Progenitor cell of endocrine pancreas (in vitro differentiated cells): ENCODE measurements at regions not wholly inside any gene's neighbourhood (a gene's known extent, or its start where the extent isn't known, plus 50 kb on each side); places are given as distances from the start of the nearest gene placed in this dataset.

ENCODE experiments used
- DNase-seq: peaks from one replicate; pipeline ENCODE4 v3.0.0; 2021; ENCODE audit warnings: low spot score; ENCODE audit not compliant: unreplicated experiment
- H3K27ac Mint-ChIP-seq: 2 replicates; pipeline ENCODE4 v1.8.0; 2021; ENCODE audit warnings: mild to moderate bottlenecking, moderate library complexity, mixed read lengths
- H3K27me3 Mint-ChIP-seq: 2 replicates; pipeline ENCODE4 v1.8.0; 2021; ENCODE audit warnings: mixed read lengths
- H3K36me3 Mint-ChIP-seq: 2 replicates; pipeline ENCODE4 v1.8.0; 2022; ENCODE audit warnings: mixed read lengths; ENCODE audit not compliant: insufficient read depth
- H3K4me1 Mint-ChIP-seq: 2 replicates; pipeline ENCODE4 v1.8.0; 2021; ENCODE audit warnings: low read depth, mixed read lengths
- H3K4me3 Mint-ChIP-seq: 2 replicates; pipeline ENCODE4 v1.8.0; 2021; ENCODE audit warnings: low read depth, mild to moderate bottlenecking, moderate library complexity, mixed read lengths
- H3K9me3 Mint-ChIP-seq: 2 replicates; pipeline ENCODE4 v1.8.0; 2021; ENCODE audit warnings: low read depth, mixed read lengths
- CTCF ChIP-seq: fragments of 200-600 bp; sonication (generic); IDR thresholded peaks from one replicate; pipeline ENCODE4 v1.5.0; 2021; ENCODE audit warnings: antibody characterized with exemption, mild to moderate bottlenecking; ENCODE audit not compliant: unreplicated experiment

GRCh38 chr13:42680748-42681147, 100.6 kb upstream of the FAM216B start:
- no peak for DNase-seq
- H3K4me3 Mint-ChIP-seq = no peak overlapping the region
- no peak overlapping the region for H3K27ac Mint-ChIP-seq
- H3K4me1 Mint-ChIP-seq = no peaks in the 10 kb centered on the region
- H3K9me3 Mint-ChIP-seq = no peaks in the 10 kb centered on the region
- TF ChIP-seq CTCF = no peak
- H3K36me3 Mint-ChIP-seq = no peaks in the 10 kb centered on the region
- H3K27me3 Mint-ChIP-seq = peaks cover 5% of the 10 kb centered on the region

- Mint-ChIP-seq H3K27me3 (peaks cover 5% of the 10 kb centered on the region), H3K27ac (no peak overlapping the region), H3K4me3 (no peak overlapping the region), H3K9me3 (no peaks in the 10 kb centered on the region), H3K36me3 (no peaks in the 10 kb centered on the region), H3K4me1 (no peaks in the 10 kb centered on the region)
- no peak for TF ChIP-seq CTCF
- DNase-seq = no peak
Measured at GRCh38 chr13:42681326-42682100, 99.9 kb upstream of the FAM216B start.

DNA sequence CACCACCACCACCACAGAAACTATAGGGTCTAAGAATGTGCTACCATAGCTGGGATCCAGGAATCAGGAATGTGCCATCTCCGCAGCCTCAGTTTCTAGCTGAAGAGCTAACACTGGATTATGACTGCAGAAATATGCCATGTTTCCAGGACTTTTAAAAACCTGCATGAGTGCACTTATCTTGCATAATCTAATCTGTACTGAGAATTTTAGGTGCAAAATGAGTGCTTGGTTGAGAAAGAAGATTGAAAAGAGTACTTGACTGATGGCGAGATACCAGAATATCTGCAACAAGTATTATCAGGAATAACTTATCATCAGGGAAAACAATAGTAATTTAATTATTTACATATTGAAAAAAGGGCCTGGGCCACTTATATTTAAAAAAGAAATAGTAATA, 97.2 kb upstream of the FAM216B start:
- DNase-seq = no peak
- Mint-ChIP-seq H3K9me3 (peaks cover 2% of the 10 kb centered on the region), H3K36me3 (no peaks in the 10 kb centered on the region), H3K4me1 (no peaks in the 10 kb centered on the region), H3K27ac (no peak overlapping the region), H3K27me3 (peaks cover 5% of the 10 kb centered on the region), H3K4me3 (no peak overlapping the region)
- no peak for TF ChIP-seq CTCF

GRCh38 chr13:42685751-42686150, 95.6 kb upstream of the FAM216B start:
- H3K4me3 Mint-ChIP-seq = no peak overlapping the region
- H3K4me1 Mint-ChIP-seq = no peaks in the 10 kb centered on the region
- DNase-seq = no peak
- H3K27me3 Mint-ChIP-seq = peaks cover 5% of the 10 kb centered on the region
- peaks cover 2% of the 10 kb centered on the region for H3K9me3 Mint-ChIP-seq
- no peak for TF ChIP-seq CTCF
- no peak overlapping the region for H3K27ac Mint-ChIP-seq
- H3K36me3 Mint-ChIP-seq = no peaks in the 10 kb centered on the region

DNA sequence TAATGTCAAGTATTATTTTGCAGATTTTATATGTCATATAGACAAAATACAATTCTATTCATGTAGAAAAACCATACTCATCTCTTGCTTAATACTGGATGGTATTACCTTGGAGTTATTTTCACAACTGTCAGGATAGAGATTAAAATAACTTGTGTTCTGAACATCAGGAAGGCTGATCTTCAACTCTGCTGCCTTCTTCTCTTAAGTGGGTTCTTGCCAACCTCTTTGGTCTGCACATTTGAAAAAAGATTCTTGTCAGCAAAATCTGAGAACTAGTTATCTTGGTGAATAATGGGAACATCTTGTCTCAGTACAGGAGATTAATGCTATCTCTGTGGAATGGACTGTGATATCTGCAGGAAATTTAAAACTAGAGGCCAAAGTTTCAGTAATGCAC, 95.2 kb upstream of the FAM216B start:
- H3K27ac Mint-ChIP-seq = no peak overlapping the region
- peaks cover 4% of the 10 kb centered on the region for H3K27me3 Mint-ChIP-seq
- DNase-seq = no peak
- H3K4me3 Mint-ChIP-seq = no peak overlapping the region
- no peaks in the 10 kb centered on the region for H3K4me1 Mint-ChIP-seq
- no peaks in the 10 kb centered on the region for H3K36me3 Mint-ChIP-seq
- H3K9me3 Mint-ChIP-seq = peaks cover 4% of the 10 kb centered on the region
- no peak for TF ChIP-seq CTCF
